ENCODE measurements at regions not wholly inside any gene's neighbourhood (a gene's known extent, or its start where the extent isn't known, plus 50 kb on each side); places are given as distances from the start of the nearest gene placed in this dataset.
"Not testable (repeated sequence)": the region's sequence is repeated elsewhere in the genome, so short reads cannot be mapped to it uniquely, and the experiment has no call there.

DNA sequence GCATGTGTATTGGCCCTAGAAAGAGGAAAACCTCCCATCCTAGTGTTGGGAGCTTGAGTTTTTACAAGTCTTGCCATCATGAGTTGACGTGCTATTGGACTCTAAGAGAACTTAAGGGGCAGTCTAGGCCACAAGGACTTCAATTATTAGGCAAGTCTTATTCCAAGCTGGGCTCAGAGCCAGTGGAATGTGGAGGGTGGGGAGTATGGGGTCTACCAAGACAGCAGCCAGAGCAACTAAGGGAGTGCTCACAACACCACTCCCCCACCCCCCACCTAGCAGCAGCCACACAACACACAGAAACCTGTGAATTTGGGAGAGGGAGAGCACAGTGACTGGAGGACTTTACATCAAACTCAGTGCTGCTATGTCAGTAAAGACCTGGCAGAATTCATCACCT, 1625.6 kb downstream of the SPATA31A7 start:
- TF ChIP-seq, protein P1, sequence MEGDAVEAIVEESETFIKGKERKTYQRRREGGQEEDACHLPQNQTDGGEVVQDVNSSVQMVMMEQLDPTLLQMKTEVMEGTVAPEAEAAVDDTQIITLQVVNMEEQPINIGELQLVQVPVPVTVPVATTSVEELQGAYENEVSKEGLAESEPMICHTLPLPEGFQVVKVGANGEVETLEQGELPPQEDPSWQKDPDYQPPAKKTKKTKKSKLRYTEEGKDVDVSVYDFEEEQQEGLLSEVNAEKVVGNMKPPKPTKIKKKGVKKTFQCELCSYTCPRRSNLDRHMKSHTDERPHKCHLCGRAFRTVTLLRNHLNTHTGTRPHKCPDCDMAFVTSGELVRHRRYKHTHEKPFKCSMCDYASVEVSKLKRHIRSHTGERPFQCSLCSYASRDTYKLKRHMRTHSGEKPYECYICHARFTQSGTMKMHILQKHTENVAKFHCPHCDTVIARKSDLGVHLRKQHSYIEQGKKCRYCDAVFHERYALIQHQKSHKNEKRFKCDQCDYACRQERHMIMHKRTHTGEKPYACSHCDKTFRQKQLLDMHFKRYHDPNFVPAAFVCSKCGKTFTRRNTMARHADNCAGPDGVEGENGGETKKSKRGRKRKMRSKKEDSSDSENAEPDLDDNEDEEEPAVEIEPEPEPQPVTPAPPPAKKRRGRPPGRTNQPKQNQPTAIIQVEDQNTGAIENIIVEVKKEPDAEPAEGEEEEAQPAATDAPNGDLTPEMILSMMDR (optimal IDR thresholded peaks at IDR 0.05 in 1 of 3, IDR thresholded peaks at IDR 0.05 in 1 of 3, conservative IDR thresholded peaks at IDR 0.05 in 1 of 3; ENCODE audit: extremely low read depth in 1 of 3, insufficient read depth in 2 of 3, low read length in 3 of 3), result not testable (repeated sequence)
- not testable (repeated sequence) for TF ChIP-seq EZH2 (IDR thresholded peaks at IDR 0.05; ENCODE audit: low read length)
